Muscle layer of colon (tissue), 2 donors: ENCODE measurements at regions not wholly inside any gene's neighbourhood (a gene's known extent, or its start where the extent isn't known, plus 50 kb on each side); places are given as distances from the start of the nearest gene placed in this dataset.

Experiments
- H3K27ac ChIP-seq: one replicate; pipeline ENCODE4 v1.7.0; 2013; ENCODE audit warnings: low read depth, mild to moderate bottlenecking, low read length, moderate library complexity
- H3K27me3 ChIP-seq, 2 donors: one replicate each; pipeline ENCODE4 v1.7.0; 2013; ENCODE audit warnings: low read length in 2 of 2, mild to moderate bottlenecking in 2 of 2; ENCODE audit not compliant: insufficient read depth in 2 of 2, control insufficient read depth in 1 of 2
- H3K36me3 ChIP-seq: one replicate; pipeline ENCODE4 v1.7.0; 2013; ENCODE audit warnings: mild to moderate bottlenecking, low read length; ENCODE audit not compliant: insufficient read depth
- H3K4me1 ChIP-seq: one replicate; pipeline ENCODE4 v1.7.0; 2013; ENCODE audit warnings: mild to moderate bottlenecking, low read length; ENCODE audit not compliant: insufficient read depth
- H3K4me3 ChIP-seq, 2 donors: one replicate each; pipeline ENCODE4 v1.7.0; 2013; ENCODE audit warnings: low read length in 2 of 2, low read depth in 1 of 2, mild to moderate bottlenecking in 1 of 2, moderate library complexity in 1 of 2
- H3K9ac ChIP-seq: one replicate; pipeline ENCODE4 v1.7.0; 2013; ENCODE audit warnings: low read length
- H3K9me3 ChIP-seq: one replicate; pipeline ENCODE4 v1.7.0; 2013; ENCODE audit warnings: mild to moderate bottlenecking, low read length
- donor health status: abdominal sarcoma.
- donor health status: Adenocarcinoma of cecum.

GRCh38 chr20:50270569-50270968 is 79.9 kb downstream of the CEBPB start:
- Histone ChIP-seq H3K4me1 (peaks cover 7% of the 10 kb centered on the region), H3K27me3 (no peaks in the 10 kb centered on the region), H3K36me3 (no peaks in the 10 kb centered on the region), H3K9ac (no peak overlapping the region), H3K27ac (no peak overlapping the region), H3K4me3 (no peak overlapping the region), H3K9me3 (no peaks in the 10 kb centered on the region)

GRCh38 chr20:50271176-50271575 is 80.5 kb downstream of the CEBPB start:
- Histone ChIP-seq H3K9me3 (no peaks in the 10 kb centered on the region), H3K4me1 (peaks cover 7% of the 10 kb centered on the region), H3K4me3 (no peak overlapping the region), H3K27me3 (no peaks in the 10 kb centered on the region), H3K9ac (no peak overlapping the region), H3K27ac (no peak overlapping the region), H3K36me3 (no peaks in the 10 kb centered on the region)

GRCh38 chr20:50271612-50272011 is 81.0 kb downstream of the CEBPB start:
- H3K27me3 ChIP-seq, result no peaks in the 10 kb centered on the region
- H3K36me3 ChIP-seq, result no peaks in the 10 kb centered on the region
- H3K27ac ChIP-seq, result no peak overlapping the region
- no peak overlapping the region for H3K9ac ChIP-seq
- H3K4me1 ChIP-seq, result peaks cover 7% of the 10 kb centered on the region
- no peak overlapping the region for H3K4me3 ChIP-seq
- H3K9me3 ChIP-seq, result no peaks in the 10 kb centered on the region

GRCh38 chr20:50272030-50272723 is 81.5 kb downstream of the CEBPB start:
- H3K27ac ChIP-seq, result no peak overlapping the region
- H3K4me3 ChIP-seq, result no peak overlapping the region
- H3K9ac ChIP-seq, result no peak overlapping the region
- peaks cover 3% of the 10 kb centered on the region for H3K4me1 ChIP-seq
- H3K36me3 ChIP-seq, result no peaks in the 10 kb centered on the region
- no peaks in the 10 kb centered on the region for H3K27me3 ChIP-seq
- no peaks in the 10 kb centered on the region for H3K9me3 ChIP-seq

- no peaks in the 10 kb centered on the region for H3K27me3 ChIP-seq
- H3K27ac ChIP-seq, result no peak overlapping the region
- H3K4me3 ChIP-seq, result no peak overlapping the region
- H3K9me3 ChIP-seq, result no peaks in the 10 kb centered on the region
- H3K4me1 ChIP-seq, result no peaks in the 10 kb centered on the region
- H3K9ac ChIP-seq, result no peak overlapping the region
- no peaks in the 10 kb centered on the region for H3K36me3 ChIP-seq
Measured at GRCh38 chr20:50272724-50273446, 82.3 kb downstream of the CEBPB start.

- Histone ChIP-seq H3K9me3 (no peaks in the 10 kb centered on the region), H3K27ac (no peak overlapping the region), H3K27me3 (no peaks in the 10 kb centered on the region), H3K4me1 (peaks cover 8% of the 10 kb centered on the region), H3K4me3 (no peak overlapping the region), H3K36me3 (no peaks in the 10 kb centered on the region), H3K9ac (peak overlapping the region; percentile 9)
Measured at GRCh38 chr20:50273601-50274491, 83.2 kb downstream of the CEBPB start.

GRCh38 chr20:50274570-50275430 is 84.2 kb downstream of the CEBPB start:
- H3K27ac ChIP-seq, result no peak overlapping the region
- no peak overlapping the region for H3K4me3 ChIP-seq
- H3K9ac ChIP-seq, result peak overlapping the region; percentile 9
- H3K9me3 ChIP-seq, result no peaks in the 10 kb centered on the region
- no peaks in the 10 kb centered on the region for H3K27me3 ChIP-seq
- peaks cover 12% of the 10 kb centered on the region for H3K4me1 ChIP-seq
- H3K36me3 ChIP-seq, result no peaks in the 10 kb centered on the region

- Histone ChIP-seq H3K36me3 (no peaks in the 10 kb centered on the region), H3K27ac (no peak overlapping the region), H3K9me3 (no peaks in the 10 kb centered on the region), H3K9ac (no peak overlapping the region), H3K4me1 (peaks cover 12% of the 10 kb centered on the region), H3K27me3 (no peaks in the 10 kb centered on the region), H3K4me3 (no peak overlapping the region)
Measured at GRCh38 chr20:50276119-50277063, 85.8 kb downstream of the CEBPB start.

GRCh38 chr20:50277064-50277415 is 86.4 kb downstream of the CEBPB start:
- no peaks in the 10 kb centered on the region for H3K9me3 ChIP-seq
- H3K9ac ChIP-seq, result no peak overlapping the region
- no peaks in the 10 kb centered on the region for H3K27me3 ChIP-seq
- no peak overlapping the region for H3K4me3 ChIP-seq
- H3K4me1 ChIP-seq, result peaks cover 12% of the 10 kb centered on the region
- H3K27ac ChIP-seq, result no peak overlapping the region
- no peaks in the 10 kb centered on the region for H3K36me3 ChIP-seq
